Parathyroid adenoma (tissue), 2 donors: ENCODE measurements at regions not wholly inside any gene's neighbourhood (a gene's known extent, or its start where the extent isn't known, plus 50 kb on each side); places are given as distances from the start of the nearest gene placed in this dataset.

ENCODE experiments used
- H2AFZ ChIP-seq: fragments of 300-600 bp; sonication (generic); one replicate; pipeline ENCODE4 v1.7.0; 2017; ENCODE audit warnings: antibody characterized with exemption, mild to moderate bottlenecking
- H3K27ac ChIP-seq: fragments of 300-600 bp; sonication (generic); one replicate; pipeline ENCODE4 v1.7.0; 2017
- H3K27me3 ChIP-seq: fragments of 300-600 bp; sonication (generic); one replicate; pipeline ENCODE4 v1.7.0; 2017; ENCODE audit warnings: low read length; ENCODE audit not compliant: control insufficient read depth, insufficient read depth
- H3K36me3 ChIP-seq: fragments of 300-600 bp; sonication (generic); one replicate; pipeline ENCODE4 v1.7.0; 2017; ENCODE audit warnings: low read length; ENCODE audit not compliant: control insufficient read depth, insufficient read depth
- H3K4me1 ChIP-seq: fragments of 300-600 bp; sonication (generic); one replicate; pipeline ENCODE4 v1.7.0; 2017; ENCODE audit warnings: control low read depth
- H3K4me2 ChIP-seq: fragments of 300-600 bp; sonication (generic); one replicate; pipeline ENCODE4 v1.7.0; 2017; ENCODE audit warnings: low read length
- H3K4me3 ChIP-seq: fragments of 300-600 bp; sonication (generic); one replicate; pipeline ENCODE4 v1.7.0; 2017; ENCODE audit warnings: low read depth, low read length
- H3K79me2 ChIP-seq: fragments of 300-600 bp; sonication (generic); one replicate; pipeline ENCODE4 v1.7.0; 2017; ENCODE audit warnings: control low read depth
- H3K9ac ChIP-seq: fragments of 300-600 bp; sonication (generic); one replicate; pipeline ENCODE4 v1.7.0; 2017; ENCODE audit warnings: mild to moderate bottlenecking
- H3K9me3 ChIP-seq: fragments of 300-600 bp; sonication (generic); one replicate; pipeline ENCODE4 v1.7.0; 2017; ENCODE audit warnings: low read length; ENCODE audit not compliant: control insufficient read depth
- CTCF ChIP-seq: fragments of 300-600 bp; sonication (generic); IDR thresholded peaks from one replicate; pipeline ENCODE4 v1.7.0; 2017; ENCODE audit warnings: antibody characterized with exemption, mild to moderate bottlenecking
- donor health status: primary hyperparathyroidism.

- Histone ChIP-seq H3K4me3 (no peak overlapping the region), H3K79me2 (no peaks in the 10 kb centered on the region), H3K36me3 (no peaks in the 10 kb centered on the region), H2AFZ (no peak overlapping the region), H3K9me3 (no peaks in the 10 kb centered on the region), H3K9ac (no peak overlapping the region), H3K27ac (no peak overlapping the region), H3K27me3 (no peaks in the 10 kb centered on the region), H3K4me1 (no peaks in the 10 kb centered on the region), H3K4me2 (no peak overlapping the region)
- TF ChIP-seq CTCF = peak; percentile 58
Measured at GRCh38 chr11:19311308-19312030, 70.7 kb upstream of the E2F8 start.

GRCh38 chr11:19307498-19307897, 66.8 kb upstream of the E2F8 start:
- H3K4me3 ChIP-seq = no peak overlapping the region
- no peaks in the 10 kb centered on the region for H3K4me1 ChIP-seq
- H3K79me2 ChIP-seq = no peaks in the 10 kb centered on the region
- H3K27me3 ChIP-seq = no peaks in the 10 kb centered on the region
- no peak overlapping the region for H2AFZ ChIP-seq
- no peak for TF ChIP-seq CTCF
- H3K27ac ChIP-seq = no peak overlapping the region
- H3K4me2 ChIP-seq = no peak overlapping the region
- H3K9ac ChIP-seq = no peak overlapping the region
- H3K9me3 ChIP-seq = no peaks in the 10 kb centered on the region
- no peaks in the 10 kb centered on the region for H3K36me3 ChIP-seq

- no peaks in the 10 kb centered on the region for H3K9me3 ChIP-seq
- no peaks in the 10 kb centered on the region for H3K79me2 ChIP-seq
- H3K27me3 ChIP-seq = no peaks in the 10 kb centered on the region
- H3K36me3 ChIP-seq = no peaks in the 10 kb centered on the region
- no peak overlapping the region for H2AFZ ChIP-seq
- H3K4me2 ChIP-seq = no peak overlapping the region
- no peak overlapping the region for H3K27ac ChIP-seq
- H3K9ac ChIP-seq = no peak overlapping the region
- TF ChIP-seq CTCF = no peak
- no peaks in the 10 kb centered on the region for H3K4me1 ChIP-seq
- no peak overlapping the region for H3K4me3 ChIP-seq
Measured at GRCh38 chr11:19306179-19306944, 65.6 kb upstream of the E2F8 start.

GRCh38 chr11:19301361-19301760, 60.6 kb upstream of the E2F8 start:
- H3K4me2 ChIP-seq = no peak overlapping the region
- no peaks in the 10 kb centered on the region for H3K9me3 ChIP-seq
- H3K36me3 ChIP-seq = no peaks in the 10 kb centered on the region
- H3K79me2 ChIP-seq = no peaks in the 10 kb centered on the region
- no peaks in the 10 kb centered on the region for H3K4me1 ChIP-seq
- H3K4me3 ChIP-seq = no peak overlapping the region
- no peak overlapping the region for H3K9ac ChIP-seq
- TF ChIP-seq CTCF = no peak
- H3K27ac ChIP-seq = no peak overlapping the region
- no peaks in the 10 kb centered on the region for H3K27me3 ChIP-seq
- no peak overlapping the region for H2AFZ ChIP-seq
